ENCODE measurements at regions not wholly inside any gene's neighbourhood (a gene's known extent, or its start where the extent isn't known, plus 50 kb on each side); places are given as distances from the start of the nearest gene placed in this dataset.

DNA sequence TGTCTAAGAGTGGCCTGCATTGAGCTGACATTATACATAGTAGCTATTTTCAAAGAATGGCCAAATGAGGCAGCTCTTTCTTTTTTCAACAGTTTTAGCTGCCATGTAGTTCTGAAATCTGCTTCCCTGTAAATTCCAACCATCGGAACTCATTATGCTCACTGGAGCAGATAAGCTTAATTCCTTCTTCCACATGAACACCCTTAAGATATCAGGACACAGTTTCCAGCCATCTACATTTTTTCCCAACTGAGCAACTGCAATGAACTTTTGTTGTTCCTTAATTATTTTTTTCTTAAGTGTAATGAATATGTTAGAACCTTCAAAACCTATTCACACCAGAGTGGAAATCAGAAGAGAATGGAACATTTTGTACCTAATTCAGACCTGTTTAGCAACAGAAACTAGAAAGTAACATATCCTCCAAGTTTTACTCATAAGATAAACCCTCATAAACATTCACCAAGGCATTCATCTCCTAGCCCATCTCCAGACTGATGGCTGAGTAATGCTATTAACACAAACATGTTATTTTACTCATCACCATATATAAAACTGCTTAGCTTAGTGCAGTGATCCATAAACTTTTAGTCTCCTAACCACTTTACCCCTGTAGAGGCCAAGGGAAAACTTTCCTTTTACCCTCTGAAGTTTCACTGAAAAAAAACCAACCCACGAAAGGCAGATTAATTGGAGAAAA, 296.1 kb upstream of the SYT1 start:
- TF ChIP-seq, protein P1, sequence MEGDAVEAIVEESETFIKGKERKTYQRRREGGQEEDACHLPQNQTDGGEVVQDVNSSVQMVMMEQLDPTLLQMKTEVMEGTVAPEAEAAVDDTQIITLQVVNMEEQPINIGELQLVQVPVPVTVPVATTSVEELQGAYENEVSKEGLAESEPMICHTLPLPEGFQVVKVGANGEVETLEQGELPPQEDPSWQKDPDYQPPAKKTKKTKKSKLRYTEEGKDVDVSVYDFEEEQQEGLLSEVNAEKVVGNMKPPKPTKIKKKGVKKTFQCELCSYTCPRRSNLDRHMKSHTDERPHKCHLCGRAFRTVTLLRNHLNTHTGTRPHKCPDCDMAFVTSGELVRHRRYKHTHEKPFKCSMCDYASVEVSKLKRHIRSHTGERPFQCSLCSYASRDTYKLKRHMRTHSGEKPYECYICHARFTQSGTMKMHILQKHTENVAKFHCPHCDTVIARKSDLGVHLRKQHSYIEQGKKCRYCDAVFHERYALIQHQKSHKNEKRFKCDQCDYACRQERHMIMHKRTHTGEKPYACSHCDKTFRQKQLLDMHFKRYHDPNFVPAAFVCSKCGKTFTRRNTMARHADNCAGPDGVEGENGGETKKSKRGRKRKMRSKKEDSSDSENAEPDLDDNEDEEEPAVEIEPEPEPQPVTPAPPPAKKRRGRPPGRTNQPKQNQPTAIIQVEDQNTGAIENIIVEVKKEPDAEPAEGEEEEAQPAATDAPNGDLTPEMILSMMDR (IDR thresholded peaks at IDR 0.05; ENCODE audit: poor library complexity): no peak
- TF ChIP-seq EZH2 (IDR thresholded peaks at IDR 0.05; ENCODE audit: borderline replicate concordance): no peak

Measured in hepatocyte (in vitro differentiated cells).